ENCODE measurements at regions not wholly inside any gene's neighbourhood (a gene's known extent, or its start where the extent isn't known, plus 50 kb on each side); places are given as distances from the start of the nearest gene placed in this dataset.
"Not testable (repeated sequence)": the region's sequence is repeated elsewhere in the genome, so short reads cannot be mapped to it uniquely, and the experiment has no call there.

DNA sequence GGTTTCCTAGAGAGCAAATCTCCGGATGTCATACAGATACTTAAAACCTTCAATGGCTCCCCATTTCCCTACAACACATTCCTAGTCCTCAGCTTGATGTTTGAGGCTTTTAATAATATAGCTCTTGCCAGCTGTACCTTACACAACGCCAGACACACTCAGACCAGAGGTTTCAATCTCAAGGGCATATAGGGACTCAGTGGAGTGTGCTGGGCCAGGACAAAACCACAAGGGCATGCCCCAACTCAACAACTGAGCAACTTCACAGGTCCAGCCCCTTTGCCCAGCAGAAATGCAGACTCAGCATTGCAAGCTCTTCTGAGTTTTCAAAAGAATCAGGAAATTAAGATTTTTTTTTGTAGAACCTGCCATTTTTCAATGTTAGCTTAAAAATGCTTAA lies 235.5 kb downstream of the NPIPA8 start:
- not testable (repeated sequence) for H3K36me3 ChIP-seq (ENCODE audit: control insufficient read depth, insufficient read depth, low read length); H3K4me1 ChIP-seq (ENCODE audit: control insufficient read depth, insufficient read depth, low read length); H3K9me3 ChIP-seq (ENCODE audit: control insufficient read depth, insufficient read depth, low read length); H3K27ac ChIP-seq (ENCODE audit: low read depth, low read length); H3K9ac ChIP-seq (ENCODE audit: low read depth, low read length); H3K27me3 ChIP-seq (ENCODE audit: control insufficient read depth, insufficient read depth, low read length); H3K4me3 ChIP-seq (ENCODE audit: low read depth, low read length)

DNA sequence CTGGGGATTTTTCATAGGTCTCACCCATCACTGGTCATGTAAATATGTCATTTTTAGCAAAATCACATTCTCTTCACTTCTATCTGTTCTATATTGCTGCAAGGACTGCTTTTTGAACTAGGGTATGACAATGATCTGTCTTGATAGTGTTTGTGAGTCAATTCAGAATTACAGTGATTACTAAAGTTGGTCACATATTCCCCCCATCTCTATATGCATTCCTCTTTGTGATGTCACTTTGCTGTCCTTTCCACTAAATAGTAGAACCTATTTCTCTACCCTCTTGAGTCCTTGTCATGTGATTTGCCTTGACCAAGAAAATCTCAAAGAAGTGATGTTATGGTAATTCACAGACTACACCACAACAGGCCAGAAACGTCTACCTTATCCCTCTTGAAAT lies 243.9 kb downstream of the NPIPA8 start:
- H3K9me3 ChIP-seq (ENCODE audit: control insufficient read depth, insufficient read depth, low read length); H3K9ac ChIP-seq (ENCODE audit: low read depth, low read length); H3K36me3 ChIP-seq (ENCODE audit: control insufficient read depth, insufficient read depth, low read length); H3K4me1 ChIP-seq (ENCODE audit: control insufficient read depth, insufficient read depth, low read length); H3K4me3 ChIP-seq (ENCODE audit: low read depth, low read length); H3K27me3 ChIP-seq (ENCODE audit: control insufficient read depth, insufficient read depth, low read length); H3K27ac ChIP-seq (ENCODE audit: low read depth, low read length): not testable (repeated sequence)

DNA sequence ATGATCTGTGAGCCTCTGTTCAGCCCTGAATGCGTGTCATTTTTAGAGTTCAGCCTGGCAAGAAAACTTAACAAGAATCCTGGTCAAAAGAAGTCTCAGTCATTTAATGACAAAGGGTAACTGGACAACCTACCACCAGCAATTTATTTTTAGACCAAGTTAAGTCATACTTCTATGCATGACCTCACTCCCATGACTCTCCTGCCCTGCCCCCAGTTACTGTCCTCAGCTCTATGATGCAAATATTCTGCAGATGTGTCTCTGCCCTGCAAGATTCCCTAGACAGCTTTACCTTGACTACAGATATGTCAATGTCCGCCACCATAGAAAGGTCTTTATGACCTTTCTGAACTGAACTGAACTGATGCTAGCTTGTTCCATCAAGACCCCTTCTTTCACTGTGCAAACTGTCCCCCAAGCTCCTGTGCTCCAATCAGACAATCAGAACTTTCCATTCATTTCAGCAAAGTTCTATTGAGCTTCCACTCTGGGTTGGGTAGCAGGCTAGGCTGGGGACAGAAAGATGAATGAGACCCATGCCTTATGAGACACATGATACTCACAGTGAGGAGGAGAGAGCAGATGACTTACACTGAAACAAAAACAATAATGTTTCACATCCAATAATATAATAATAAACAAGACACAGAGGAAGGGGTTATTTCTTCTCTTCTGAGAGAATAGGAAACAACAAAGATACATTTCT lies 255.7 kb downstream of the NPIPA8 start:
- not testable (repeated sequence) for H3K4me3 ChIP-seq (ENCODE audit: low read depth, low read length); H3K9ac ChIP-seq (ENCODE audit: low read depth, low read length); H3K27ac ChIP-seq (ENCODE audit: low read depth, low read length); H3K4me1 ChIP-seq (ENCODE audit: control insufficient read depth, insufficient read depth, low read length); H3K9me3 ChIP-seq (ENCODE audit: control insufficient read depth, insufficient read depth, low read length); H3K27me3 ChIP-seq (ENCODE audit: control insufficient read depth, insufficient read depth, low read length); H3K36me3 ChIP-seq (ENCODE audit: control insufficient read depth, insufficient read depth, low read length)

DNA sequence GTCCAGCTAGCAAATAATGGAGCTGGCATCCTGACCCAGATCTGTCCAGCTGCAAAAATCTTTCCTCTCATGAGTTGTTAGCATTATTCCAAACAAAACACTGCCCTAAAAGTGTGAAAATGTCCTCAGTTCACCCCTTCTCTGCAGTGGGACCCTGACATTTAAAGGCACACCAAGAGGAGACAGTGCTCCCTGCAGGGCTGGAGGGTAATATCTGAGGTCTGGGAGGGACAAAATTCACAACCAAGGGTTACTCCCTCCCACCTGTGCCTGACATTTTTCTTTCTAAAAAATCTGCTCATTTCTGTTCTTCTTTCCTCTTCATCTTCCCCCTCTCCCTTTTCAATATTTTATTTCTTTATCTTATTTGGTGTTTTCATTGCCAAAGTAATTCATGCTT lies 258.6 kb downstream of the NPIPA8 start:
- not testable (repeated sequence) for H3K36me3 ChIP-seq (ENCODE audit: control insufficient read depth, insufficient read depth, low read length); H3K9ac ChIP-seq (ENCODE audit: low read depth, low read length); H3K27me3 ChIP-seq (ENCODE audit: control insufficient read depth, insufficient read depth, low read length); H3K9me3 ChIP-seq (ENCODE audit: control insufficient read depth, insufficient read depth, low read length); H3K27ac ChIP-seq (ENCODE audit: low read depth, low read length); H3K4me1 ChIP-seq (ENCODE audit: control insufficient read depth, insufficient read depth, low read length); H3K4me3 ChIP-seq (ENCODE audit: low read depth, low read length)

DNA sequence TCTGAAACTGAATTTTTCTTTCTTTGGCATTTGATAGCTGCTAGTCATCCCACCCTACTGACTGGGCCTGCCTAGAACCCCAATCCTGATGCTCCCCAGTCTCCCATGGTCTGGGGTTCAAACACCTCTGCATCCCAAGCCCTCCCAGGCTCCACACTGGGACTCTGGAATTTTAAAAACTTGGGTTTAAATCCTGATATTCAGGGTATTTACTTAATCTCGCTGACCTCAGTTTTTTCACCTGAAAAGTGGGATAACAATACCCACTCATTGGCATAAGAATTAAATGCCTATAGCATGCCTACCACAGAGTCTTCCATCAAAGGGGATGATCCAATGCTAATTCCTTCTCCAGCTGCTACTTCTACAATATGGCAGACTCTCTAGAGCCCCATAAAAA lies 264.4 kb downstream of the NPIPA8 start:
- Histone ChIP-seq H3K27me3 (ENCODE audit: control insufficient read depth, insufficient read depth, low read length) (no peaks in the 10 kb centered on the region), H3K4me1 (ENCODE audit: control insufficient read depth, insufficient read depth, low read length) (peaks cover 23% of the 10 kb centered on the region), H3K9me3 (ENCODE audit: control insufficient read depth, insufficient read depth, low read length) (no peaks in the 10 kb centered on the region), H3K36me3 (ENCODE audit: control insufficient read depth, insufficient read depth, low read length) (no peaks in the 10 kb centered on the region), H3K27ac (ENCODE audit: low read depth, low read length) (no peak overlapping the region), H3K4me3 (ENCODE audit: low read depth, low read length) (no peak overlapping the region), H3K9ac (ENCODE audit: low read depth, low read length) (no peak overlapping the region)

DNA sequence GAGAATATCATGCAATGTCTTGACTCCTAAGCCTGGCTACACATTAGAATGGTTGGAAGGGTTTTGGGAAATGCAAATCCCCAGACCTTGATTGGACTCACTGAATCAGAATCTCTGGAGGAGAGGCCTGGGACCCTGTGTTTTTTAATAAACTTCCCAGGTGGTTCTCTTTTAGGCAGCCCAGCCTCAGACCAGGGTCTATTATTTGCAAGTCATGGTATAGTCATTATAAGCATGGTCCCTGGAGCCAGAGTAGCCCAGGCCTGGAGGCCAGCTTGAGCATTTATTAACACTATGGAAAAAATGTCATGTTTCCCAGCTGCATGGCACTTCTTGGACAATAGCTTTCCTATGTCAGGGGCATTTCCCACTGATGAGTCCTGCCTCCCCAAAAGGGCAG lies 266.9 kb downstream of the NPIPA8 start:
- Histone ChIP-seq H3K9me3 (ENCODE audit: control insufficient read depth, insufficient read depth, low read length) (no peaks in the 10 kb centered on the region), H3K4me1 (ENCODE audit: control insufficient read depth, insufficient read depth, low read length) (peaks cover 23% of the 10 kb centered on the region), H3K27me3 (ENCODE audit: control insufficient read depth, insufficient read depth, low read length) (no peaks in the 10 kb centered on the region), H3K36me3 (ENCODE audit: control insufficient read depth, insufficient read depth, low read length) (no peaks in the 10 kb centered on the region), H3K4me3 (ENCODE audit: low read depth, low read length) (no peak overlapping the region), H3K27ac (ENCODE audit: low read depth, low read length) (no peak overlapping the region), H3K9ac (ENCODE audit: low read depth, low read length) (no peak overlapping the region)

DNA sequence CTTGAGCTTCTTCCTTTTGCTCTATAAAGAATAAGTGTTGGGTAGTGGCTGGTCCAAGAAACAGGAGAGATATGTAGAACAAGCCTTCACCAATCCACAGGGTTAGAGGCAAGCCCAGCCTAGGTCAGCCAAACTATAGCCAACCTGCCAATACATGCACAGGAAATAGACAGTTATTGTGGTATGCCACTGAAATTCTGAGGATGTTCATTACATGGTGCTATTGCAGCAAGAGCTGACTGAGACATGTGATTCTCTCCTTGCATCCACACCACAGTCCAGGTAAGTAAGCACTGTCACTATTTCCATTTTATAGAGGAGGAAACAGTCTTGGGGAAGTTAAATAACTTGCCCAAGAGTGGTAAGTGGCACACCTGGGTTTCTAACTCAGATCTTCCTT lies 268.1 kb downstream of the NPIPA8 start:
- Histone ChIP-seq H3K27ac (ENCODE audit: low read depth, low read length) (no peak overlapping the region), H3K36me3 (ENCODE audit: control insufficient read depth, insufficient read depth, low read length) (no peaks in the 10 kb centered on the region), H3K9ac (ENCODE audit: low read depth, low read length) (no peak overlapping the region), H3K4me1 (ENCODE audit: control insufficient read depth, insufficient read depth, low read length) (peaks cover 19% of the 10 kb centered on the region), H3K4me3 (ENCODE audit: low read depth, low read length) (no peak overlapping the region), H3K9me3 (ENCODE audit: control insufficient read depth, insufficient read depth, low read length) (no peaks in the 10 kb centered on the region), H3K27me3 (ENCODE audit: control insufficient read depth, insufficient read depth, low read length) (no peaks in the 10 kb centered on the region)

DNA sequence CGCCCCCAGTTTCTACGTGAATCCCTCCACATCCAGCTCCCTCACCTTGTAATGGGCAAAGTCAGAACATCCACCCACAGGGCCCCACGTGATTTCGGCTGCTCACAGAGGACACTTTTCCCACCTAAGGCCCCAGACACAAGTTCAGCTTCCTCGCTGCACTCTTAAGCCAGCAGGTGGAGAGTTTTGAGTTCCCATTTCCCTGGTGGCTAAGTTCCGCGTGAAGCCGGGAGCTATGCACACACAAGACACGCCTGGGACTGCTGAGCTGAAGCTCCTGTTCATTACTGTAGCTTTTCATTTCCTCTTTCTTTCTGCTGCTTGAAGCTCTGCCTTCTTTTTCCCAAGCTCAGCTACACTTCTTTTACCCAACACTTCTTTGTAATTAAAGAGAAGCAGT lies 273.8 kb downstream of the NPIPA8 start:
- no peak overlapping the region for H3K9ac ChIP-seq (ENCODE audit: low read depth, low read length)
- no peaks in the 10 kb centered on the region for H3K9me3 ChIP-seq (ENCODE audit: control insufficient read depth, insufficient read depth, low read length)
- no peaks in the 10 kb centered on the region for H3K36me3 ChIP-seq (ENCODE audit: control insufficient read depth, insufficient read depth, low read length)
- no peaks in the 10 kb centered on the region for H3K27me3 ChIP-seq (ENCODE audit: control insufficient read depth, insufficient read depth, low read length)
- no peak overlapping the region for H3K4me3 ChIP-seq (ENCODE audit: low read depth, low read length)
- no peak overlapping the region for H3K27ac ChIP-seq (ENCODE audit: low read depth, low read length)
- no peaks in the 10 kb centered on the region for H3K4me1 ChIP-seq (ENCODE audit: control insufficient read depth, insufficient read depth, low read length)

DNA sequence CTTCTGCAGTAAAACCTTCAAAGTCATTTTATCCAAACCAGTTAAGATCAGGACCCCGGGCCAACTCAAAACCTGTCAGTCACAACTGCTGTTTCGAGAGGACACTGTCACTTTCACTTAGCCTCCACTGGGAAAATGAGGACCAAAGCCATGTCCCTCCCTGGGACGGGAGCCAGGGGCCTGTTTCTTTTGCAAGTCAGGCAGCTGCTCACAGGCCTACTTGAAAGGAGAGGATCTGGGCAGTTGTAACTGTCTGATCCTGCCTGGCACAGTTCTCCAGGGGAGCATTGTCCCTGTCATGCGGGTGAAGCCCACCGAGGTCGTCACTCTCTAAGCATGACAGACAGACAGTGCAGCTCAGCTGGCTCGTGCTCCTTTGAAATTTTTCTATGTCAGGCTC lies 276.2 kb downstream of the NPIPA8 start:
- no peaks in the 10 kb centered on the region for H3K4me1 ChIP-seq (ENCODE audit: control insufficient read depth, insufficient read depth, low read length)
- no peak overlapping the region for H3K9ac ChIP-seq (ENCODE audit: low read depth, low read length)
- no peaks in the 10 kb centered on the region for H3K9me3 ChIP-seq (ENCODE audit: control insufficient read depth, insufficient read depth, low read length)
- no peak overlapping the region for H3K27ac ChIP-seq (ENCODE audit: low read depth, low read length)
- H3K27me3 ChIP-seq (ENCODE audit: control insufficient read depth, insufficient read depth, low read length) = no peaks in the 10 kb centered on the region
- H3K4me3 ChIP-seq (ENCODE audit: low read depth, low read length) = no peak overlapping the region
- no peaks in the 10 kb centered on the region for H3K36me3 ChIP-seq (ENCODE audit: control insufficient read depth, insufficient read depth, low read length)

DNA sequence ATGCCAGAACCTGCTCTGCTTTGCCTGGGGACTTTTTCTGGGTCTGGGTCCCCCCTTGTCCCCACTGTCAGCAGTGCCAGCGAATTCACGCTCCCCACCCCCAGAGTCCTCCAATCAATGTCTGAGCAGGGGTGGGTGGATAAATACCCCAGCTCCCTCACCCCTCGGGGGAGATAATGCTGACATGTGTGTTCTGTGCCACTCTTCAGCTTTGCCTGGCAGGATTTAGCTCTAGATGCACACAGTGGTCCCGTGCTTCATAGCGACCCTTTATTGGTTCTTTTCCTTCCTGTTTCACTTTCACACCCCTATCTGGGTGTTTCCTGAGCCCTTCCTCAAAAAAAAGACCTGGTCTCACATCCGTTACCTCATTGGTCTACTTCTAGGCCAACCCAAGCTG lies 277.0 kb downstream of the NPIPA8 start:
- Histone ChIP-seq H3K9ac (ENCODE audit: low read depth, low read length) (no peak overlapping the region), H3K27ac (ENCODE audit: low read depth, low read length) (no peak overlapping the region), H3K36me3 (ENCODE audit: control insufficient read depth, insufficient read depth, low read length) (no peaks in the 10 kb centered on the region), H3K4me1 (ENCODE audit: control insufficient read depth, insufficient read depth, low read length) (no peaks in the 10 kb centered on the region), H3K27me3 (ENCODE audit: control insufficient read depth, insufficient read depth, low read length) (no peaks in the 10 kb centered on the region), H3K9me3 (ENCODE audit: control insufficient read depth, insufficient read depth, low read length) (no peaks in the 10 kb centered on the region), H3K4me3 (ENCODE audit: low read depth, low read length) (no peak overlapping the region)

DNA sequence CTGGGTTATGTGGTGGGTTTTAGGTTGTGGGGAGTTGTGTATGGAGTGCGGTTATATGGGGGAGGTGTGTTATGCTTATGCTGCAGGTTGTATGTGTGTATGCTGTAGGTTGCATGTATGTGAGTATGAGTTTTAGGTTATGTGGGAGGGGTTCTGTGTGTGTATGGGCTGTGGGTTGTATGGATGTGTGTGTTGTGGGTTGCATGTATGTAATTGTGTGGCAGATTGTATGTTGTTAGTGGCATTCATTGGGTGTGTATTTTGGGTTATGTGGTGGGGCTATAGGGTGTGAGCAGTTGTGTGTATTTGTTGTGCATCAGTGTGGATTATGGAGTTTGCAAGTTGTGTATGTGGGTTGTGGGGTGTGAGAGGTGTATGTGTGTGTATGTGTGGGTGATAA lies 277.4 kb downstream of the NPIPA8 start:
- Histone ChIP-seq H3K27me3 (ENCODE audit: control insufficient read depth, insufficient read depth, low read length) (no peaks in the 10 kb centered on the region), H3K9me3 (ENCODE audit: control insufficient read depth, insufficient read depth, low read length) (no peaks in the 10 kb centered on the region), H3K4me3 (ENCODE audit: low read depth, low read length) (no peak overlapping the region), H3K4me1 (ENCODE audit: control insufficient read depth, insufficient read depth, low read length) (no peaks in the 10 kb centered on the region), H3K36me3 (ENCODE audit: control insufficient read depth, insufficient read depth, low read length) (no peaks in the 10 kb centered on the region), H3K9ac (ENCODE audit: low read depth, low read length) (no peak overlapping the region), H3K27ac (ENCODE audit: low read depth, low read length) (no peak overlapping the region)

DNA sequence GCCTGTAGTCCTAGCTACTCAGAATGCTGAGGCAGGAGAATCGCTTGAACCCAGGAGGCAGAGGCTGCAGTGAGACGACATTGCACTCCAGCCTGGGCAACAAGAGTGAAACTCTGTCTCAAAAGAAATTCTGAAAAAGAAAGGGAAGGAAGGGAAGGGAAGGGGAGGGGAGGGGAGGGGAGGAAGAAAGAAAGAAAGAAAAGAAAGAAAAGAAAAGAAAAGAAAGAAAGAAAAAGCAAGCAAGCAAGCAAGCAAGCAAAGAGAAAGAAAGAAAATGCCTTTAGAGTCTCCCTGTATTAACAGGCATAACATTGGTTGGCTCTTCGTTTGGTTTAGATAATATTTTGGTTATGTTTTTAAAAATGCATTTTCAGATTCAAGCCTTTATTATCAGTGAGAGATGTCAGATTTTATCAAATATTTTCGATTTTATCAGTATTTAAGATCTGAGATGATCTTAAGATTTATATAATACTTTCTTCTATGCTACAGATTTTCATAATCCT lies 281.1 kb downstream of the NPIPA8 start:
- Histone ChIP-seq H3K4me3 (ENCODE audit: low read depth, low read length) (no peak overlapping the region), H3K27ac (ENCODE audit: low read depth, low read length) (no peak overlapping the region), H3K27me3 (ENCODE audit: control insufficient read depth, insufficient read depth, low read length) (no peaks in the 10 kb centered on the region), H3K4me1 (ENCODE audit: control insufficient read depth, insufficient read depth, low read length) (no peaks in the 10 kb centered on the region), H3K9ac (ENCODE audit: low read depth, low read length) (no peak overlapping the region), H3K9me3 (ENCODE audit: control insufficient read depth, insufficient read depth, low read length) (no peaks in the 10 kb centered on the region), H3K36me3 (ENCODE audit: control insufficient read depth, insufficient read depth, low read length) (no peaks in the 10 kb centered on the region)

All from HUES48 (cell line).